H1 (cell line): ENCODE measurements at regions not wholly inside any gene's neighbourhood (a gene's known extent, or its start where the extent isn't known, plus 50 kb on each side); places are given as distances from the start of the nearest gene placed in this dataset.

Experiments used
- EGR1 ChIP-seq: IDR thresholded peaks from 2 replicates; pipeline ENCODE4 v1.6.1; 2011; ENCODE audit warnings: low read depth, low read length, borderline replicate concordance
- RXRA ChIP-seq: IDR thresholded peaks from 2 replicates; pipeline ENCODE4 v1.6.1; 2011; ENCODE audit warnings: low read depth, mild to moderate bottlenecking, low read length, moderate library complexity; ENCODE audit not compliant: insufficient read depth
- SIX5 ChIP-seq: IDR thresholded peaks from 2 replicates; pipeline ENCODE4 v1.6.1; 2011; ENCODE audit warnings: mild to moderate bottlenecking, low read depth, low read length
- TF ChIP-seq, protein P1 (sequence below): IDR thresholded peaks from 2 replicates; pipeline ENCODE4 v1.6.1; 2011; ENCODE audit warnings: low read depth, mild to moderate bottlenecking, low read length; ENCODE audit not compliant: insufficient read depth

DNA sequence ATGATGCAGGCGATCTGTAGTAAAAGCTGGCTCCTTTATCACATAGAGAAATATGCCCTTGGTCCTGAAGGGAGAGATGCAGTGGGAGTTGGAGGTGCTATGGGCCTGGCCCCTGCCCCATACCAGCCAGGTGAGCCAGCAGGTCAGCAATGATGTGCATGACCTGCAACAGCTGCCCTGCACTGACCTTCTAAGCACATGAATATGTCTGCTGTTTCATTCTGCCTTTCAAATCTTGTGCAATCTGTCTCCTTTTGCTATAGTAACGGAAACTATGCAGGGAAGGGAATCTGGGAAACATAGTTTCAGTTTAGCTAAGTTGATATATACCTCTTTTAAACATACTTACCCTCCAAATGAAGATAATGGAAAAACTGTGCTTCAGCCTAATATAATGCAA, 235.2 kb downstream of the TDRD15 start (continued):
- TF ChIP-seq, protein P1, sequence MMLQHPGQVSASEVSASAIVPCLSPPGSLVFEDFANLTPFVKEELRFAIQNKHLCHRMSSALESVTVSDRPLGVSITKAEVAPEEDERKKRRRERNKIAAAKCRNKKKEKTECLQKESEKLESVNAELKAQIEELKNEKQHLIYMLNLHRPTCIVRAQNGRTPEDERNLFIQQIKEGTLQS: no peak
- TF ChIP-seq EGR1 (no peak), SIX5 (no peak), RXRA (no peak)
